OCI-LY3 (cell line): ENCODE measurements at regions not wholly inside any gene's neighbourhood (a gene's known extent, or its start where the extent isn't known, plus 50 kb on each side); places are given as distances from the start of the nearest gene placed in this dataset.

Experiments
- H2AFZ ChIP-seq: fragments of 200-600, 300-600 bp; shearing (Covaris generic); 2 replicates; pipeline ENCODE4 v1.6.0; 2014; ENCODE audit warnings: antibody characterized with exemption, low read depth, low read length
- H3K27ac ChIP-seq: fragments of 200-600, 300-600 bp; sonication (generic); 2 replicates; pipeline ENCODE4 v1.5.1; 2014; ENCODE audit warnings: mild to moderate bottlenecking, low read length, moderate library complexity, mixed read lengths
- H3K27me3 ChIP-seq: fragments of 200-600, 300-600 bp; sonication (generic); 2 replicates; pipeline ENCODE4 v1.6.1; 2014; ENCODE audit warnings: low read depth, low read length, mixed read lengths
- H3K36me3 ChIP-seq: fragments of 200-600, 300-600 bp; sonication (generic); replicated peaks from 2 replicates; pipeline ENCODE3; 2014; ENCODE audit warnings: low read depth, low read length, mixed read lengths
- H3K4me1 ChIP-seq: fragments of 300-600, 200-600 bp; sonication (generic); 2 replicates; pipeline ENCODE4 v1.6.1; 2014; ENCODE audit warnings: low read length, mixed read lengths
- H3K4me2 ChIP-seq: fragments of 200-600, 300-600 bp; sonication (generic); 2 replicates; pipeline ENCODE4 v1.6.1; 2014; ENCODE audit warnings: low read length, mixed read lengths
- H3K4me3 ChIP-seq: fragments of 300-600, 200-600 bp; sonication (generic); 2 replicates; pipeline ENCODE4 v1.5.1; 2014; ENCODE audit warnings: antibody characterized with exemption, mild to moderate bottlenecking, low read length, moderate library complexity
- H3K79me2 ChIP-seq: fragments of 300-600, 200-600 bp; shearing (Covaris generic); 2 replicates; pipeline ENCODE4 v1.6.1; 2014; ENCODE audit warnings: mild to moderate bottlenecking, low read length, mixed read lengths
- H3K9ac ChIP-seq: fragments of 300-600, 200-600 bp; shearing (Covaris generic); 2 replicates; pipeline ENCODE4 v1.6.0; 2014; ENCODE audit warnings: mild to moderate bottlenecking, low read length, moderate library complexity
- H3K9me3 ChIP-seq: fragments of 200-600, 300-600 bp; shearing (Covaris generic); 2 replicates; pipeline ENCODE4 v1.6.1; 2014; ENCODE audit warnings: low read length, mixed read lengths; ENCODE audit not compliant: insufficient read depth
- H4K20me1 ChIP-seq: fragments of 200-600, 300-600 bp; sonication (generic); 2 replicates; pipeline ENCODE4 v1.6.1; 2016; ENCODE audit warnings: low read length, mixed read lengths; ENCODE audit not compliant: insufficient read depth
- EZH2phosphoT487 ChIP-seq: fragments of 200-600 bp; shearing (Covaris generic); IDR thresholded peaks from 2 replicates; pipeline ENCODE4 v1.6.1; 2018; ENCODE audit warnings: antibody characterized with exemption, mixed run types, low read depth
- TF ChIP-seq, protein P1 (sequence below): fragments of 200-600, 300-600 bp; sonication (generic); IDR thresholded peaks from 2 replicates; pipeline ENCODE4 v1.5.1; 2014; ENCODE audit warnings: antibody characterized with exemption, low read length, low read depth

DNA sequence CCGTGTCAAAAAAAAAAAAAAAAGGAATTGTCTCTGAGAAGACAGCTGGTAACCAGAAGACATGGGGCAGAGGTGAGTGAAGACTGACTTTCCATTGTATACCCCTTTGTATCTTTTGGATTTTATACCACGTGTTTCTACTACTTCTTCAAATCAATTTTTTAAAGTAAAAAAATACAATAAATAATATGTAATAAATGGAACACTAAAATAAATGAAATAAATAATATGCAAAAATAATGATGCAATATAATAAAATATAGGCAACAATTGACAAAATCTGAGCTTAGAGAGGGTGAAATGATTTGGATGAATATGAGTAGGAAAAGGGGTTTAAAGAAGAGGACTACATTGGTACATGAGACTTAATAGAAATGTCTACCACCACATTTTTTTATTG, 155.8 kb downstream of the IL15 start:
- no peak for TF ChIP-seq EZH2phosphoT487
- TF ChIP-seq, protein P1, sequence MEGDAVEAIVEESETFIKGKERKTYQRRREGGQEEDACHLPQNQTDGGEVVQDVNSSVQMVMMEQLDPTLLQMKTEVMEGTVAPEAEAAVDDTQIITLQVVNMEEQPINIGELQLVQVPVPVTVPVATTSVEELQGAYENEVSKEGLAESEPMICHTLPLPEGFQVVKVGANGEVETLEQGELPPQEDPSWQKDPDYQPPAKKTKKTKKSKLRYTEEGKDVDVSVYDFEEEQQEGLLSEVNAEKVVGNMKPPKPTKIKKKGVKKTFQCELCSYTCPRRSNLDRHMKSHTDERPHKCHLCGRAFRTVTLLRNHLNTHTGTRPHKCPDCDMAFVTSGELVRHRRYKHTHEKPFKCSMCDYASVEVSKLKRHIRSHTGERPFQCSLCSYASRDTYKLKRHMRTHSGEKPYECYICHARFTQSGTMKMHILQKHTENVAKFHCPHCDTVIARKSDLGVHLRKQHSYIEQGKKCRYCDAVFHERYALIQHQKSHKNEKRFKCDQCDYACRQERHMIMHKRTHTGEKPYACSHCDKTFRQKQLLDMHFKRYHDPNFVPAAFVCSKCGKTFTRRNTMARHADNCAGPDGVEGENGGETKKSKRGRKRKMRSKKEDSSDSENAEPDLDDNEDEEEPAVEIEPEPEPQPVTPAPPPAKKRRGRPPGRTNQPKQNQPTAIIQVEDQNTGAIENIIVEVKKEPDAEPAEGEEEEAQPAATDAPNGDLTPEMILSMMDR: no peak
- Histone ChIP-seq H3K79me2 (no peaks in the 10 kb centered on the region), H3K9ac (no peak overlapping the region), H2AFZ (no peak overlapping the region), H3K4me1 (no peaks in the 10 kb centered on the region), H3K4me2 (no peak overlapping the region), H3K36me3 (no peaks in the 10 kb centered on the region), H3K9me3 (no peaks in the 10 kb centered on the region), H4K20me1 (no peaks in the 10 kb centered on the region), H3K4me3 (no peak overlapping the region), H3K27ac (no peak overlapping the region), H3K27me3 (no peaks in the 10 kb centered on the region)

- no peak overlapping the region for H3K27ac ChIP-seq
- no peak overlapping the region for H3K9ac ChIP-seq
- no peaks in the 10 kb centered on the region for H3K9me3 ChIP-seq
- peaks cover 3% of the 10 kb centered on the region; the same call in 1 of the 2 replicates for H3K4me1 ChIP-seq
- no peak overlapping the region for H3K4me3 ChIP-seq
- H3K36me3 ChIP-seq: no peaks in the 10 kb centered on the region
- no peaks in the 10 kb centered on the region for H4K20me1 ChIP-seq
- H3K79me2 ChIP-seq: no peaks in the 10 kb centered on the region
- TF ChIP-seq EZH2phosphoT487: no peak
- TF ChIP-seq, protein P1: no peak
- no peaks in the 10 kb centered on the region for H3K27me3 ChIP-seq
- no peak overlapping the region for H3K4me2 ChIP-seq
- no peak overlapping the region for H2AFZ ChIP-seq
Observed at GRCh38 chr4:141797966-141798365, 161.6 kb downstream of the IL15 start.

- Histone ChIP-seq H4K20me1 (no peaks in the 10 kb centered on the region), H3K79me2 (no peaks in the 10 kb centered on the region), H3K4me2 (no peak overlapping the region), H3K27ac (no peak overlapping the region), H3K4me3 (no peak overlapping the region), H3K9ac (no peak overlapping the region), H3K9me3 (no peaks in the 10 kb centered on the region), H3K36me3 (no peaks in the 10 kb centered on the region), H3K27me3 (no peaks in the 10 kb centered on the region), H2AFZ (no peak overlapping the region), H3K4me1 (peaks cover 3% of the 10 kb centered on the region; the same call in 1 of the 2 replicates)
- TF ChIP-seq EZH2phosphoT487: no peak
- TF ChIP-seq, protein P1: no peak
Observed at GRCh38 chr4:141801558-141801957, 165.2 kb downstream of the IL15 start.

- no peaks in the 10 kb centered on the region for H4K20me1 ChIP-seq
- no peaks in the 10 kb centered on the region for H3K9me3 ChIP-seq
- TF ChIP-seq, protein P1: no peak
- no peak for TF ChIP-seq EZH2phosphoT487
- H3K4me1 ChIP-seq: peaks cover 3% of the 10 kb centered on the region; the same call in 1 of the 2 replicates
- H3K79me2 ChIP-seq: no peaks in the 10 kb centered on the region
- no peaks in the 10 kb centered on the region for H3K36me3 ChIP-seq
- H3K9ac ChIP-seq: no peak overlapping the region
- H3K27me3 ChIP-seq: no peaks in the 10 kb centered on the region
- no peak overlapping the region for H3K27ac ChIP-seq
- no peak overlapping the region for H3K4me3 ChIP-seq
- H3K4me2 ChIP-seq: no peak overlapping the region
- no peak overlapping the region for H2AFZ ChIP-seq
Observed at GRCh38 chr4:141802333-141802732, 165.9 kb downstream of the IL15 start.
